Myocyte (in vitro differentiated cells): ENCODE measurements at regions not wholly inside any gene's neighbourhood (a gene's known extent, or its start where the extent isn't known, plus 50 kb on each side); places are given as distances from the start of the nearest gene placed in this dataset.
"Not testable (repeated sequence)": the region's sequence is repeated elsewhere in the genome, so short reads cannot be mapped to it uniquely, and the experiment has no call there.

ENCODE experiments used
- DNase-seq: peaks from one replicate; pipeline ENCODE4 v3.0.0-alpha.2; 2012; ENCODE audit warnings: low read depth

DNA sequence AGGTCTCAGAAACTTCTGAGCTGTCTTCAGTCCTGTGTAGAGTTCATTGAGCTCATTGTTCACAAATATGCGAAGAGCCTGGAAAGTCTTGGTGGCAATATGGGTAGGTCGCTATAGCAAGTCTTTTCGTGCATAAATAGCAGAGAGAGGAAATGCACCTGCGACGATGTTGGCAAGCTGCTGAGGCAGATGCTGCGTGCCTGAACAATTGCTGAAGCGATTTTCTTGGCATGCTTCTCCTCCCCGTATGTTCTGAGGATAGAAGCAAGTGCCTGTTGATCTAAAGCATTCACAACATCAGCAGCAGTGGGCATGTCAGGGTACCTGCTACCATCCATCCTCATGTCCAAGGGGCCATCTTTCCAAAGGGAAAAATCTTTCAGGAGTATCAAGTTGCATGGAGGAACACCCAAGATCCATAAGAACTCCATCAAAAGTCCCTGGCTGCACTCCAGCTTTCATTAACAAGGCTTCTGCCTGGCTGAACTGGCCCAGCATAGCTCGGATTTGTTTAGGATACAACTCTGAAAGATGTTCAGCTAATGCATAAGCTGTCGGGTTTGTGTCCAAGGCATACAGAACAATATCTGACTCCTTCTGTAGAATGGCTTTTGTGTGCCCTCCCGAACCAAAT, 133.1 kb upstream of the LRIG3 start:
- DNase-seq, result not testable (repeated sequence)

DNA sequence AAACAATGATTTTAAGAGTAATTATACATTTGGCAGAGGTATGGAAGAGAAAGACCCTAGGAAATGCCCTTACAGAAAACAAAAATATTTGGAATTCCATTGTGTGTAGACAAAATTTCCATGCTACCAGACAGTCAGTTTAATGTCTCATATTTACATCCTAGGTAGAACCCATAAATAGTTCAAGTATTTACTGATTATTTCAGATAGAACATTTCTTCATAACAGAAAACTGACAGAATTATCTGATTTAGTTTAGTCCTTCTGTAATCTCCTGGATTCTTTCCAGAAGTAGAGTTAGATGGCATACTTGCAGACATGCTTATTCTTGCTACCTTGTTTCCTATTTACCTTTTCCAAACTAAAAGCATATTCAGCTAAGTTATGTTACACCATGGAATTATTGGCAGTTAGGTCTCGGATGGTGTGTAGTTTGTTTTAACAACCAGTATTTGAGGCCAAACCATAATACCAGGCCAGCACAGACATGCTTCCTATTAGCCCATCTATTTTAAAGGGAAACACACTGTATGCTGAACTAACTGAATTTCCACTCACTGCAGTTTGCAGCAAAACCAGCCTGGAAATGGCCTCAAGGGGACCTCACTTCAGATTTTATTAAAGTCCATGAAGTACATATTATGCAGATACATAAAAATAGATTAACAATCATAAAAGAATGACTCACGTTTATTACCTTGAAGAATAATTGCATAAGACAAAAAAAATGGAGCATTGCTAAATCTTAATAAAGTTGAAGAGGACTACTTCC, 126.6 kb upstream of the LRIG3 start:
- DNase-seq, result no peak

DNA sequence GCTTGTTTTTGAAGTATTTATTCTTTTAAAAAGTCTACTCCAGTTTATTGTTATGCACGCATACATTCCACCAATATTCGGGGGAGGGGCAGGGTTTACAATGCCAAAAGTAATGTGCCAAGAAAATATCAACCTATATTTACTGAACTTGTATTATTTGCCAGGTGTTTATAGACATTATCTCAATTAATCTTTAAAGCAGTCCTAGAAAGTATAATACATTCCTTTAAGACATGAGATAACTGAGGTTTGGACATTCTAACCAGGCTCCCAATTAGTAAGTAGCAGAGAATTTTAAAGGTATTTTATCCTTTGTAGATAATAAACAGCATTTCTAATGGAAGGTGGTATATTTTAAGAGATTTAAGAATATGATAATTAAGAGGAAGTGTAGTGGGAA, 124.5 kb upstream of the LRIG3 start:
- no peak for DNase-seq

DNA sequence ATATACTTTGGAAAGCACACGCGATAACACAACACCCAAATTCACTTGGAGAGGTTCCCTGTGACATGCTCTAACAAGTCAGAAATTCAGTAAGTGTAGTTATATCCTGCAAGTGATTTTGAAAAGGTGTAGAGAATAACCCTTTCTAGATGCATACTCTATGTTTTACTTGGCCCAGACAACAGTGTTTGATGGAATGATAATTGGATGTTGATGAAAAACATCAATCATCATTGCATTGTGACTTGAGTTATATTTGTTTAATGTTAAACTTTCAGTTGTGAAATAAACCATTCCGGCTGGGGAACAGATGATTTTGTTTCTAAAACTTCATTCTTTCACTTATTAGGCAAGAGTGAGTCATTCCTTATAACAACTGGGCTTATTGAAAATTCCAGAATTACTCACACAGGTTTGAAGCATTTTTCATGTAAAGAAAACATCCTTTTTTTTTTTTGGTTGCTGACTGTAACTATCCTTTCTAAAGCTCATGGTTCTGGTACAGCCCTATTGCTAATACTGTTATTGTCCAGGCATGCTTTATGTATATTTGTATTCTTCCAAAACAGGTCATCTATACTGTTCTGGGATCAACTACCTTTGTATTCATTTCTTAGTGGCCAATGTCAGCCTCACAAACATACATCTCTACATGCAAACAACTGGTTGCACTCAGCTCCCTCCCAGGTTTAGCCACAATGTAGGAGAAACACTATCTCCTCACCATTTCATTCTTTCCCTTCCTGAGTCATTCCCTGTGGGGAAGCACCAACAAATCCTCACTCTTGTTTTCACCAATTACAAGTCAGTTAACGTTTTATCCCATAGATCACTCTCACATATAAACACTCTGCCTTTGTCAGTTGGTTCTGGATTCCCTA, 121.2 kb upstream of the LRIG3 start:
- DNase-seq, result peak; percentile 42

DNA sequence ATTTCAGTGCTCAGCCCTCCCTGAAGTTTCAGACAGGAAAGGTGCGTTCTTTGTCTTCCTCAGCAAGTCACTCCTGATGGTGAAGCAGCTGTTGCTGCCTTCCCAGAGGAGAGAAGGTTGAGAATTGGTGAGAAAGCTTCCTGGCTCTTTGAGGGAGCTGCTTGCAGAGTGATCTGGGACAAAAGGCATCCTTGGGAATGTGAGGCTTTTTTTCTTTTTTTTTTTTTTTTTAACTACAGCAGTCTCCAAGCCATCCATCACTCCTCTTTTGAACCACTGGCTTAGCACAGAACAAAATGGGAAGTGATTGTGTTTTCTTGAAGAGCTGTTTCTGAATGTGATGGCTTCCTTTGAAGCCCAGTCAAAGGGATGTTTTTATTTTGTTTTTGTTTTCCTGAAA, 120.4 kb upstream of the LRIG3 start:
- DNase-seq, result peak; percentile 74

DNA sequence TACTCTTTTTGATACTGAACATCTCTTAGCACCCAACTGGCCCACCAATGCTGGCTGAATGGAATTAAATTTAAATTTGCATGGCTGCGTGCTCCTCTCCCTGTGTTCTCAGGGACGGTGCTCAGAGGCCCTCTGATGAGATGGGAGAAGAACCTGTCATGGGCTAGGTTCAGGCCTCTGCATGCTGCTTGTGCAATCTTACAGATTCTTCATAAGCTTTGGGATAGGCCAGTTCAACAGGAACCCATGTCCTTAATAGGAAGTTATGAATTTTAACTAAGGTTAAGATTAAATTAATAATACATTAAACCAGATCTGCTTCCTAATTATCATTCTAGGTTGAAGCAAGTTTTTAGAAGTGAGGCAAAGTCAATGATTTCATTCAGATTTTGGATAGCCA, 119.7 kb upstream of the LRIG3 start:
- no peak for DNase-seq

DNA sequence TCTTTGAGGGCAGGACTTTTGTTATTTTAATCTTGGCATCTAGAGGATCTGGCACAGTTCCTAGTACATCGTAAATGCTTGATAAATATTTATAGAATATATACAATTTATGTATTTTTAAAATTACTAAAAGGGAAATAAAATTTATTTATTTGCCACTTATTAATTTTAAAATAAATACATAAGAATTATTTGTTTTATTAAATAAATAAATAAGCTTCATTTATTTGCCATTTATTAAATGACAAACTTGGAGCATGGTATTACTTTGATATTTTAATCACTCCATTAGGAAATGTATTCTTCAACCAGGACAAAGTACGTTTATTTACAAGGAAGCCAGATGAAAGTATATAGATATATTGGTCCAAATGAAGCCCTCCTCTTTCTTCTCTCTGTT, 118.7 kb upstream of the LRIG3 start:
- no peak for DNase-seq

DNA sequence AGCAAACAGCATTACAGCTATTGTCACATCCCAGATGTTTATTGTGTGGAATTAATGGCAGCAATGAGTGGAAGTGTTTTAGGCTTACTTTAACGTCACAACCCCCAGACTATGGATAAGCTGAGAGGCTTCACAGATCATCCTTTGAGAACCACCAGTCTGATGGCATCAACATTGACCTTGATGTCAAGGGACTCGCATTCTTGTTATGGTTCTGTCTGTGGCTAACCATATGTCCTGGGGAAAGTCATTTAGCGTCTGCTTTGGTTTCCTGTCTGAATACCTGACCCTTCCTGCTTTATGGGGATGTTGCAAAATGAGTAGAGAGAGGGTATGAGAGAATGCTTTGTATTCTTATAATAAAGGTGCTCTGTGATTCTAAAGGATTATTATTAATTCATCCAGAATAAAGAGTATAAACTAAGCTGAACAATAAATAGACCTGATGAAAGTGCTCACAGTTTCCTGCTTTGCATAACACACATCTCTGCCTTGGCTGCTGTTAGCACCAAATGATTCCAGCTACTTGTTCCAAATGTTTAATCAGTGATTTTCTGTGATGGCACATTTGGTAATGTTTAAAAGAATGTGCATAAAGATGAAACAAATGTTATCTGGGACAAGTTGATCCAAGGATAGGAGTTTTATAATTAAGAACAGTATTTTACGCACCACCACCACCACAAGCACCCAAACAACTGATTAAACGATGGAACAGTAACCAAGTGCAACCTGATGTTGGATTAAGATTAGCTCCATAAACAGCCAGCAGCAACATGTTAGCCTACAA, 116.9 kb upstream of the LRIG3 start:
- DNase-seq, result no peak

DNA sequence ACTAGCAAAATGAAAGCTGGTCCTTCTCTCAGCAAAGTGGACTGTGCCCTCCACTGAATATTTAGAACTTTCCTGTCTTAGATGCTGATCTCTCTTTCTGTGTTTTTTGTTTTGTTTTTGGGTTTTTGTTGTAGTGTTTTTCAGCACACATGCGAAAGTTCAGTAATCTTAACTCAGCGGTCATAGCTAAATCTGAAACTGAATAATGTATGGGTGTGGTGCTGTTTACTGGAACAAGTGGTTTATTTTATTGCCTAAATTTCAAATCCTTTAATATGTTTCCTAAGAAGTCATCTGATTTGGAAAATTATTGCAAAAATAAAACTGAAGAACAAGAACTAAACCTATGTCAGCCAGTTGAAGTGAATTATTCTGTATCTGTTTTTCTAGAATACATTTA, 116.0 kb upstream of the LRIG3 start:
- DNase-seq, result no peak

DNA sequence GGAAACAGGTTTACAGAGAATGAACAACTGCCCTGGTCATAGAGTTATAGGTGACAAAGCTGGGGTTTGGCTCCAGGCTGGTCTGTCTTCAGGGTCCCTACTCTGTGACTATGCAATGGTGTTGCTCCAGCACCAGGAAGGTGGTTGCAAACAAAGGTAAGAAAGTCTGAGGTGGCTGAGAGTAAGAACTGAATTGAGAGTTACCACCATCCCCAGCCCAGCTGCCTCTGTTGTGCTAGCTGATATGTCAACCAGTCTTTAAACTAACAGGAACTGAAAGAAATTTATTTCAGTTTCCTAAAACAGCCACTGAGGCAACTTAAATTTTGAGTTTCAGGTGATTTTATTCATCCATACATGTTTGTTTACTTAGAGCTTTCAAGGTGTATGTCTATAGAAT, 111.0 kb upstream of the LRIG3 start:
- no peak for DNase-seq

DNA sequence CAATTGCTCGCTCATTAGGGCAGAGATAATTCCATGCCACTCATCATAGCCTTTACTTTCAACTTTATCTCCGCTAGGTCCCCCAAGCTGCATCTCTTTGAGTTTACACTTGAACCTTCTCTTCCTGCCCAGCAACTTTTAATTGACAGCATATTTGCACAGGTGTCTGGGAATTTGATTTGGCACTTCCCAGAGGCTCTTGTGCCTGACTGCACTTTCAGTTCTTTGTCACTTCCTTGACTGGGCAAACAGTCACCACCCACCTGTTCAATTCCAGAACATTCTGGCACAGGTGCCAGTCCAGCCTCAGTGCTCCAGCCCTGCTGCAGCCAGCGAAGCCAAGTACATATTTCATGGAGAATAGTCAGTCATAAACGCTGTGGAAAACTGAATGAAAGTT, 110.1 kb upstream of the LRIG3 start:
- no peak for DNase-seq

DNA sequence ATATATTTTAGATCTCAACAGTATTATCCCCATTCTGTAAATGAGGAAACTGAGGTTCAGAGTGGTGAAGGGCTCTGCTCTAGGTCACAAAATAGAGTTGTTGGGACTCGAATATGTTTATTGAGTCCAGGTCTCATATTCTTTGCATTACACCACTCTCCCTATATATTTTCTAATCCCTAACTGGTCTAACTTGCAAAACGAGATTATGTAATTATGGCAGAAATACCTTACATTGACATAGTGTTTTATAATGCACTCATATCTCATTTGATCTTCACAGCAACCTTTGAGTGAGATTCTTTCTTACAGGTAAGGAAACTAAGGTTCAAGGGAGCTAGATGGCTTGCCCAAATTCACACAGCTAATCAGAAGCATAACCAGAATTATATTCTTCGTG, 106.9 kb upstream of the LRIG3 start:
- no peak for DNase-seq

DNA sequence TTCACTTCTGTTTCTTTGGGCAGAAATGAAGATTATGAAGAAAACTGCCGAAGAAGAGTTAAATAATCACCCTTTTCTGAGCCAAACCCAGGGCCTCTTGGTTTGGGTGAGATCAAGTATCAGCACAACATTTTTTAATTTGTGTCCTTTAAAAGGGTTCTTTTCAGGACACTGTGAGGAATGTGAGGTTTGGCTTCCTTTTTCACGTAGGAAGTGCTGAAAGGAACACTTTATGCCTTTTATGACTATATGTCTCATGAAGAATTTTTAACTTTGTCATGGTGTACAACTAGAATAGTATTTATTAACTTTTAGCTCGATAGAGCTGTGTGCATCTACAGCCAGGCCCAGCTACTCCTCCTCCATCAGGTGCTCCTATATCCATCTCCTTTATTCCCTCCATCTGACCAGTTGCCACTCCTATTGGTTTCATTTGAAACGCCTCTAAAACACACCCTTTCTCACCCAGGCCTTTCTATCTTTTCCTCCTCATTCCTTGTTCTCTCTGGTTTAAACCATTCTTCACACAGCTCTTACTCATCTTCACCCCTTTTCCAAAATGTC, 103.6 kb upstream of the LRIG3 start:
- peak; percentile 28 for DNase-seq

DNA sequence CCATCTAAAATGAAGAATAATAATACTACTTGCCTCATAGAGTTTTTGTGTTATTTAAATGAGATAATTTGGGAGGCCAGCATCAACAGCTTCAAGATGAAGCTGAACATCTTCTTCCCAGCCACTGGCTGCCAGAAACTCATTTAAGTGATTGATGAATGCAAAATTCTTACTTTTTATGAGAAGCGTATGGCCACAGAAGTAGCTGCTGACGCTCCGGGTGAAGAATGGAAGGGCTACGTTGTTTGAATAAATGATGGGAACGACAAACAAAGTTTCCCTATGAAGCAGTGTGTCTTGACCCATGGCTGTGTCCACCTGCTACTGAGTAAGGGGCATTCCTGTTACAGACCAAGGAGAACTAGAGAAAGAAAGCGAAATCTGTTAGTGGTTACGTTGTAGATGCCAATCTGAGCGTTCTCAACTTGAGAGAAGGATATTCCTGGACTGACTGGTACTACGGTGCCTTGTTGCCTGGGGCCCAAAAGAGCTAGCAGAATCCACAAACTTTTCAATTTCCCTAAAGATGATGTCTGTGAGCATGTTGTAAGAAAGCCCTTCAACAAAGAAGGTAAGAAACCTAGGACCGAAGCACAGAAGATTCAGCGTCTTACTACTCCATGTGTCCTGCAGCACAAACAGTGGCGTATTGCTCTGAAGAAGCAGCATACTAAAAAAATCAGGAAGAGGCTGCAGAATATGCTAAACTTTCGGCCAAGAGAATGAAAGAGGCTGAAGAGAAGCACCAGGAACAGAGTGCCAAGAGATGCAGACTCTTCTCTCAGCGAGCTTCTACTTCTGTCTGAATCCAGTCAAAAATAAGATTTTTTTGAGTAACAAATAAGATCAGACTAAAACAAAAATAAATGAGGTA, 100.0 kb upstream of the LRIG3 start:
- no peak for DNase-seq

DNA sequence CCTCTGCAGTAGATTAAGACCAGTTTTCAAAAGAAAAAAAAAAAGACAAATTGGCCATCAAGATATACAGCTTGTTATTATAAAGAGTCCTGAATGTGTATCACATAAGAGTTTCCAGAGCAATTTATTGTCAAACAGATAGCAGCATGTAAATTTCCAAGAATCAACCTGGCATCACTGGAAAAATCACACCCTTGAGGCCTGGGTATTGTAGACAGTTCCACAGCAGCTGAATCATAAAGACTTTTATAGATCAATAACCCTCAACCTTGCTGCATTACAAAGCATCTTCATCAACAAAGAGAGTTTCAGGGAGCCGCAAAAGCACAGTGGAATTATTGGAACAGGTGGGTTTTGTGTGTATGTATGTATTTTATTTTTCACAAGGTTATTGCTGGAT, 94.6 kb upstream of the LRIG3 start:
- DNase-seq, result no peak

DNA sequence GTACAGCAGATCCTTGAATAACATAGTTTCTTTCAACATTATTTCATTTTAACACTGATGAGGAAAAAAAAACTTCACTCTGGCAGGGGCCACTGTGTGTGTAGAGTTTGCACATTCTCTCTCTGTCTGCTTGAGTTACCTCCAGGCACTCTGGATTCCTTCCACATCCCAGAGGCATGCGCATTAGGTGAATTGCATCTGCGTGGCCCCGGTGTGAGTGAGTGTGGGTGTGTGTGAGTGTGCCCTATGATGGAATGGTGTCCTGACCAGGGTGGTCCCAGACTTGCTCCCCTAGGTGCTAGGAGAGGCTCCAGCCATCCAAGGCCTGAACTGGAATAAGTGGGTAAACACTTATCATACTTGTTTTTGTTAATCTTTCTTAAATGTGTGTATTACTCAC, 90.6 kb upstream of the LRIG3 start:
- DNase-seq, result no peak

DNA sequence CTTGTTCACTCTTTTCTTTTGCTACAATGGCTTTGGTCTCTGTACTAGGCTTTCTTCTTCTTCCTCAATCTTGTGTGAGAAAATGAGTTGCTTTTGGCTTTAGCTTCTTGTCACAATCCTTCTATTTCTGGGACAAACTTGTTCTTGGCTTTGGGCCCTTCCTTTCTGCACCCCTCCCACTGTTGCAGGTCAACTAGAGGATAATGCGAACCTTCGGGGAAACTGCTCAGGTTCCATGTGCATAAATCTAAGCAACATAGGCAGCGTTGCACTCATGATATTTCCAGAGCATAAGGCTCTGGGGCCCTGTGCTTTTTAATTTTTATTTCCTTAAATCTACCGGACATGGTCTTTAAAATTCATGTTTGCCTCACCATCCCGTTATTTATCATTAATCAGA, 89.8 kb upstream of the LRIG3 start:
- DNase-seq, result no peak

DNA sequence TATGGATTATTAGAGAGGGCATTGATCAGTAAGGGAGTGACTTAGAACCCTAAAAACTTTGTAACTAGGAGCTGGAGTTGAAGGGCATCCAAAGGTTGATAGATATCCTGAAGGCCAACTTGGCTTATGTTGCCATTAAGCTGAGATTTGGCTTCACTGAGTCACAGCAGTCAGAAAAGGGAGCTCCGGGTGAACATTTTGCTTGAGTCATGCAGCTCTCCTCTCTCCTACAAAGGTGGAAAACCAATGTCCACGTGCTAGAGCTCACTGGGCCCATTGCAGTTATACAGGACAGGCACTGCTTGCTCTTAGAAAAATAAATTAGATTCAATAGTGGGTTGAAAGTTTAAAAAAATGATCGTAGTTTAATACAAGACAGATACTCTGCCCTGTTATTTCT, 87.3 kb upstream of the LRIG3 start:
- DNase-seq, result no peak

DNA sequence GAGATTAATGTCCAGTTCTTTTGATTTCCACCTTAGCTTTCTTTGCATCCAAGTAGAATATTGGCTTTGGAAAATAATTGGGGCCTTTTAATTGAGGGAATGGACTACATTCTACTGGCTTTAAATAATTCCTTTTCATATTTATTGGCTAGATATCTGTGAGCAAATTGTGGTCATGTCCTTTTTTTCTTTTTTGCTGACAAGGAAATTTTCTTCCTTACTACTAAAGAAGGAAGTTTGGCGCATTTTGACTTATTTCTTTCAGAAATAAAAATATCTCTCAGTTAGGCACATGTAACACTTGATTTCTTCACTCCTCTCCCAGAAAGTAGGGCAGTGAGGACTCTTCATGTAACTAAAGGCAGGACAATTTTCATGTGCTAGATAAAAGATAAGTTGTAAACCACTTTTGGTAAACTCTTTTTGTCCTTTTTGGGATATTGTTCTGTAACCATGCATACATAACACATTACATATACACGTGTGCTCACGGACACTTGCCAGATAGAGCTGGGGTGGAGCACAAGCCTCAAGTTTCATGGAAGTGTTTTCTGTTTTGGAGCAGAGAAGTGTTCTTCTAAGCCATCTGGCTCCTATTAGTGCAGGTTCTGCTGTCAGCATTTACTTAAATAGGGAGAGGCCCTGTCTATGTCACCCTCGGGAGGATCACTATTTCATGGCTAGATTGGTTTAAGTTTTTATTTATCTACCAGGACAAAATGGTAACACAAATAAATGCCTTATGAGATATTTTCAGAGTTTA, 85.1 kb upstream of the LRIG3 start:
- no peak for DNase-seq
